ENCODE measurements at regions not wholly inside any gene's neighbourhood (a gene's known extent, or its start where the extent isn't known, plus 50 kb on each side); places are given as distances from the start of the nearest gene placed in this dataset.

- no peak for DNase-seq (ENCODE audit: low spot score)
- Histone ChIP-seq H3K27me3 (ENCODE audit: control insufficient read depth in 4 of 4, insufficient read depth in 4 of 4, low read length in 3 of 4) (no peaks in the 10 kb centered on the region), H3K4me3 (ENCODE audit: low read depth in 1 of 3, low read length in 3 of 3) (no peak overlapping the region), H3K4me1 (ENCODE audit: control insufficient read depth in 4 of 4, insufficient read depth in 4 of 4, low read length in 3 of 4) (no peaks in the 10 kb centered on the region), H3K9ac (ENCODE audit: low read depth in 1 of 2, low read length in 2 of 2) (no peak overlapping the region), H3K9me3 (ENCODE audit: control insufficient read depth in 4 of 4, low read length in 3 of 4) (no peaks in the 10 kb centered on the region), H3K27ac (ENCODE audit: low read depth in 1 of 2, low read length in 2 of 2) (no peak overlapping the region), H3K36me3 (ENCODE audit: control insufficient read depth in 4 of 4, insufficient read depth in 3 of 4, low read depth in 1 of 4, low read length in 3 of 4) (no peaks in the 10 kb centered on the region)
- WGBS = 85% methylated on average over 1 of the region's 1 CpG
- TF ChIP-seq YY1 (IDR thresholded peaks at IDR 0.05) (no peak), SP1 (IDR thresholded peaks at IDR 0.05) (no peak), GABPA (IDR thresholded peaks at IDR 0.05 in 1 of 2, conservative IDR thresholded peaks at IDR 0.05 in 1 of 2) (no peak), TAF1 (conservative IDR thresholded peaks at IDR 0.05) (no peak), JUND (IDR thresholded peaks at IDR 0.05) (no peak), FOXA2 (IDR thresholded peaks at IDR 0.05) (no peak), NR2F2 (IDR thresholded peaks at IDR 0.05) (no peak), FOXA1 (IDR thresholded peaks at IDR 0.05) (no peak), HNF4A (conservative IDR thresholded peaks at IDR 0.05) (no peak), EGR1 (IDR thresholded peaks at IDR 0.05; ENCODE audit: low read depth in 2 of 2) (no peak), HNF4G (IDR thresholded peaks at IDR 0.05) (no peak), CTCF (IDR thresholded peaks at IDR 0.05; ENCODE audit: low read depth, low read length, missing input control) (no peak), ATF3 (IDR thresholded peaks at IDR 0.05) (no peak)
- TF ChIP-seq, protein P1, sequence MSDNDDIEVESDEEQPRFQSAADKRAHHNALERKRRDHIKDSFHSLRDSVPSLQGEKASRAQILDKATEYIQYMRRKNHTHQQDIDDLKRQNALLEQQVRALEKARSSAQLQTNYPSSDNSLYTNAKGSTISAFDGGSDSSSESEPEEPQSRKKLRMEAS (IDR thresholded peaks at IDR 0.05) = no peak
- TF ChIP-seq, protein P2, sequence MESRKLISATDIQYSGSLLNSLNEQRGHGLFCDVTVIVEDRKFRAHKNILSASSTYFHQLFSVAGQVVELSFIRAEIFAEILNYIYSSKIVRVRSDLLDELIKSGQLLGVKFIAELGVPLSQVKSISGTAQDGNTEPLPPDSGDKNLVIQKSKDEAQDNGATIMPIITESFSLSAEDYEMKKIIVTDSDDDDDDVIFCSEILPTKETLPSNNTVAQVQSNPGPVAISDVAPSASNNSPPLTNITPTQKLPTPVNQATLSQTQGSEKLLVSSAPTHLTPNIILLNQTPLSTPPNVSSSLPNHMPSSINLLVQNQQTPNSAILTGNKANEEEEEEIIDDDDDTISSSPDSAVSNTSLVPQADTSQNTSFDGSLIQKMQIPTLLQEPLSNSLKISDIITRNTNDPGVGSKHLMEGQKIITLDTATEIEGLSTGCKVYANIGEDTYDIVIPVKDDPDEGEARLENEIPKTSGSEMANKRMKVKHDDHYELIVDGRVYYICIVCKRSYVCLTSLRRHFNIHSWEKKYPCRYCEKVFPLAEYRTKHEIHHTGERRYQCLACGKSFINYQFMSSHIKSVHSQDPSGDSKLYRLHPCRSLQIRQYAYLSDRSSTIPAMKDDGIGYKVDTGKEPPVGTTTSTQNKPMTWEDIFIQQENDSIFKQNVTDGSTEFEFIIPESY (IDR thresholded peaks at IDR 0.05) = no peak
These were observed 732.9 kb downstream of the VGLL3 start for GRCh38 chr3:86257955-86258641.

DNA sequence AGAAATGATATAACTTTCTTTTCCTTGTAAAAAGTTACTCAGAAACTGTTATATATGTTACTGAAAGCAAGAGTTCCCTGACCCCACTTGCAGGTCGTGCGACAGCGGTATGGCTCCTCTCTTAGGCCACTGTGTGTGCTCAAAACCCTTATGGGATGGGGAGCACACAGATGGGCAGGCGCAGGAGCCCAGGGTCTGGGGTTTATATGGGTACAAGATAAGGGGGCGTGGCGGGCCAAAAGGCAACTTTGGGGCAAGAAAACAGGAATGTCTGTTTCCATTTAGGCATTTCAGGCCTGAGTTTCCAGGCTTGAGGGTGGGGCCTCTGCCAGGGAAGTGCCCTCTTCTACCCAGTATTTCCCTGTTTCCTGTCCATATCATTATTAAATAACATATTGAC, 736.5 kb downstream of the VGLL3 start:
- Histone ChIP-seq H3K36me3 (ENCODE audit: control insufficient read depth in 4 of 4, insufficient read depth in 3 of 4, low read depth in 1 of 4, low read length in 3 of 4) (no peaks in the 10 kb centered on the region), H3K4me3 (ENCODE audit: low read depth in 1 of 3, low read length in 3 of 3) (no peak overlapping the region), H3K27me3 (ENCODE audit: control insufficient read depth in 4 of 4, insufficient read depth in 4 of 4, low read length in 3 of 4) (no peaks in the 10 kb centered on the region), H3K27ac (ENCODE audit: low read depth in 1 of 2, low read length in 2 of 2) (no peak overlapping the region), H3K9ac (ENCODE audit: low read depth in 1 of 2, low read length in 2 of 2) (no peak overlapping the region), H3K4me1 (ENCODE audit: control insufficient read depth in 4 of 4, insufficient read depth in 4 of 4, low read length in 3 of 4) (no peaks in the 10 kb centered on the region), H3K9me3 (ENCODE audit: control insufficient read depth in 4 of 4, low read length in 3 of 4) (no peaks in the 10 kb centered on the region)
- TF ChIP-seq ATF3 (IDR thresholded peaks at IDR 0.05) = no peak
- TF ChIP-seq RAD21 (IDR thresholded peaks at IDR 0.05) = no peak
- TF ChIP-seq CTCF (IDR thresholded peaks at IDR 0.05; ENCODE audit: low read depth, low read length, missing input control) = no peak
- TF ChIP-seq HNF4A (conservative IDR thresholded peaks at IDR 0.05) = no peak
- TF ChIP-seq FOXA1 (IDR thresholded peaks at IDR 0.05) = no peak
- TF ChIP-seq JUND (IDR thresholded peaks at IDR 0.05) = no peak
- TF ChIP-seq TAF1 (conservative IDR thresholded peaks at IDR 0.05) = no peak
- TF ChIP-seq SP1 (IDR thresholded peaks at IDR 0.05) = no peak
- TF ChIP-seq REST (IDR thresholded peaks at IDR 0.05) = no peak
- TF ChIP-seq, protein P1 (IDR thresholded peaks at IDR 0.05) = no peak
- TF ChIP-seq RXRA (IDR thresholded peaks at IDR 0.05) = no peak
- TF ChIP-seq NR2F2 (IDR thresholded peaks at IDR 0.05) = no peak
- no peak for TF ChIP-seq GABPA (IDR thresholded peaks at IDR 0.05 in 1 of 2, conservative IDR thresholded peaks at IDR 0.05 in 1 of 2)
- TF ChIP-seq FOXA2 (IDR thresholded peaks at IDR 0.05) = no peak
- TF ChIP-seq HNF4G (IDR thresholded peaks at IDR 0.05) = no peak
- 94% methylated on average over 6 of the region's 6 CpGs for WGBS
- DNase-seq (ENCODE audit: low spot score) = no peak
